Fibroblast of peridontal ligament (primary cell): ENCODE measurements at regions not wholly inside any gene's neighbourhood (a gene's known extent, or its start where the extent isn't known, plus 50 kb on each side); places are given as distances from the start of the nearest gene placed in this dataset.

Experiments
- DNase-seq: peaks from one replicate; pipeline ENCODE4 v3.0.0-alpha.2; 2010; ENCODE audit errors: extremely low read depth

DNA sequence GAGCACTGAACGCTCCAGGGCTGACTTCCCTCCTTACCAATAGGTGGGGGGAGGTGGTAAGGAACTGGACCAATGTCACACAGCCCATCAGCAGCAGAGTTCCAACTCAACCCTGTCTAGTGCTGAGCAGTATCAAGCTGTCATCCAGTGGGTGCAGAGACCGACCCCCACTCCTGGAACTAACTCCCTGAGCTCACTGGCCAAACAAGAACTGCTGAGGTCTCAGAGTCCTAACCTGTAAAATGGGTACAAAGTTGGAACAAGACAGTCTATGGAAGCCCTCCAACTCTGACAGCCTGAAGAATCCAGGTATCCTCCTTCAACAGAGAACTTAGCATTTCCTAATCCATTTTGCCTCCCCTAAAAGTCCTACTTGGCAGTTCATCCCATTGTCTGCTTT is 91.1 kb upstream of the CLMN start:
- DNase-seq, result no peak

DNA sequence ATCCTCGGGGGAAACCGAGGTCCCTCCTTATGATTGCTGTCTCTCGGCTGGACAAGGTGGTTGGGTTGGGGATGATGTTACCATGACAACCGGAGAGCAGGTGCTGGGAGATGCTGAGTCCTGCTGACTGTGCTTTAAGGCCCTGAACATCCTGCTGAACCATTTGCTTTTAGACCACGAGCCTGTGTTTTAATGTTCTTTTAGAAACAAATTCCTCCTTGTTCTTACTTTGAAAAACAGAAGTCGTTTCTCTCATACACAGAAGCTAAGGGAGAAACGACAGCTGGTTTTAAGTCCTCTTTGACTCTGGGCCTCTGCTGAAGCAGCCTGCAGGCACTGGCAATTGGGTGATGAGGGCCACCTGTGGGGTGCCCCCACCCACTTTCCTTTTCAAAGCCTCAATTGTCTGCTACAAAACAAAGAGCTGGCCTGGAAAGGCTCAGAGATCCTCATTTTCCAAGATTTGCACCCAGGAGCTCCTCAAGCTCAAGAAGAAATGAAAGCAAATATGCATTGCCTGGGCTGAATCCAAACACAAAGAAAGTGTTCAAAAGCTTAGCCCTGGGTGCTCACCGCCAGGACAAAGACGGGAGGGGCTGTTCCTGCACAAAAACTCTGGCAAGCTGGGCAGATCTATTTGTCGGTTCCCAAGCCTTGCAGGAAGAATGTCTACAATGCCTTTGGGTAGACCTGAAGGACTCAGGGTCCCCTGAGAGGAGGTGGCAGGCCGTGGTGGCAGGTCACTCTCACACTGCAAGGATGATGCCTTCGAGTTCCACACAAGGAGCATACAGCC is 90.0 kb upstream of the CLMN start:
- DNase-seq, result no peak

DNA sequence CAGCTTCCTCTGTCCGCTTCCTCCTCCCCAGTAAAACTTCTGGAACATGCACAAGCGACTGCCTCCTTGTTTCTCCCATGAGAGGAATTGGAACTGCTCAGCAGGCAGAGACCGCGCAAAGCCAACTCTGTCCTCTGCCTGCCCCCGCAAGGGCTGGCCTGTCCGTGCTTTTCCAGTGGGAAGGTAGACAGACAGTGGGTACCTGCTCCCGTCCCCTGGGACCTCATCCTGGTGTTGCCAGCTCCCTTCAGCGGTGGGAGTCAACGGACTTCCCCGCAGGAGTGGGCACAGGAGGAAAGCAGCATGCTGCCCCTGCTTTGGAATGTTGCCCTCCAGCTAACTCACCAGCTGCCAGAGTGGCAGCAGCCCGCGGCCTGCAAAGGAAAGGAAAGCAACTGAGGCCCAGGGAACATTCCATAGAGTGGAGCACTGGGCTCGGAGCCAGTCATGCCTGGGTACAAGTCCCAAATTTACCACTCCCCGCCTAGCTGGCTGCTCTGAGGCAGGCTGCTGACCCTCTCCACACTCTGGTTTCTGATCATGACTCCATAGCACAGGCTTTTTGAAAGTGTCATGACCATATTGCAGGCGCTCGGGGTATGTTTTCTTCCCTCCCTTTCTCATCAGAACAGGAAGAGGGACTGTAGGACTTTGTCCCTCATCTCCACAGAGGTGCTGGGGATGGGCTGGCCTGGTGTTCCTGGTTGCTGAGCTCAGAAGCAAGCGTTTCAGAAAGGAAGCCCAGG is 89.2 kb upstream of the CLMN start:
- DNase-seq, result no peak

GRCh38 chr14:95407354-95407753 is 87.6 kb upstream of the CLMN start:
- DNase-seq, result no peak

- no peak for DNase-seq
Observed at GRCh38 chr14:95406756-95407277, 87.1 kb upstream of the CLMN start.

- no peak for DNase-seq
Observed at GRCh38 chr14:95404583-95404982, 84.9 kb upstream of the CLMN start.

DNA sequence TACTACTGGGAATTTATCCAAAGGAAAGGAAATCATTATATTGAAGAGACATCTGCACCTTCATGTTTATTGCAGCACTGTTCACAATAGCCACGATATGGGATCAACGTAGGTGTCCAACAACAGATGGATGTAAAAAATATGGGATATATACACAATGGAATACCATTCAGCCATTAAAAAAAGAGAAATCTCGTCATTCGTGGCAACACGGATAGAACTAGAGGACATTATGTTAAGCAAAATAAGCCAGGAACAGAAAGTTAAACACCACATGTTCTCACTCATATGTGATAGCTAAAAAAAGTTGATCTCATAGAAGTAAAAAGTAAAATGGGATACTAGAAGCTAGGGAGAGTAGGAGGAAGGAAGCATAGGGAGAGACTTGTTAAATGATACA is 82.9 kb upstream of the CLMN start:
- DNase-seq, result no peak

- DNase-seq, result no peak
Observed at GRCh38 chr14:95402176-95402575, 82.5 kb upstream of the CLMN start.

GRCh38 chr14:95398630-95399547 is 79.2 kb upstream of the CLMN start:
- no peak for DNase-seq

GRCh38 chr14:95397325-95397724 is 77.6 kb upstream of the CLMN start:
- no peak for DNase-seq

- no peak for DNase-seq
Observed at GRCh38 chr14:95396221-95396620, 76.5 kb upstream of the CLMN start.

DNA sequence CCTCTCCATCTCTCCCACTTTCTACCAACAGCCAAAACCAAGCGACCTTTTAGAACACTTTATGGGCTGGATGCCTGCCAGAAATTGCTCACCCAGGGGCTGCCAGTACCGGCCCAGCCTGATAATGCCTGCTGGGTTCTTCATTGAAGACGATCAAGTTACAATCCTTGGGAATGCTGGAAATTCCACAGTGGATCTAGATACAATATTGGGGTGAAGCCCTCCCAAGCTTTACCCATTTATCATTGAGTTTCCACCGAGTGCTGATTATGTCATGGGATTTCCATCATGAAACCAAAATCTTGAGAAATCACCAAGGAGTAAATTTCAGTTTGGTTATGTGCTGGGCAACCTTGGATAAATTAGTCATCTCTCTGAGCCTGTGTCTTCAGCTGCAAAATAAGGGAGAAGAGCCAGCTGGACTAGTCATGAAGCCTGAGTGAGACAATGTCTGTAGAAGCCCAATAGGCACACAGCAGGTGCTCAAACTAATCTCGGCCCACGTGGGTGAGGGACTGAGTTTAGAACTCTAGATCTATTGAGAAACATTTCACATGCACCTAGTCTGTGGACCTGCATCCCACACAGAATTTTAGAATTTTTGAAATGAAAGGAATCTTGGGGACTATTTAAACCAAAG is 75.5 kb upstream of the CLMN start:
- DNase-seq, result no peak

- no peak for DNase-seq
Observed at GRCh38 chr14:95394297-95395097, 74.8 kb upstream of the CLMN start.

DNA sequence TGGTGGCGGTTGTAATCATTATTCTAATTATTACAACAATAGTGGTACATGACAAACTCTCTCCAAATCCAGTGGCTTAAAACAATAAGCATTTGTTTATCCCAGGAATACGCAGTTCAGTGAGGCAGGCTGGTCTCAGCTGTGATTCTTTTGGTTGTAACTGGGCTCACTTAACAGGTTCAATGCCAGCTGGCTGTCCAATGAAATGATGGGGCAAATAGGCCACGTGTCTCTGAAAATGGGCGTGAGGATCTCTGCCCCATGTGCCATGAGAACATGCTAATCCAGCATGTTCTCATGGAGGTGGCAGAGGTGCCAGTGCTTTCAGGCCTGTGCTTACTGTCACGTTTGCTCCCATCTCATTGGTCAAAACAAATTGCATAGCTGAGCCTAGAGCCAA is 73.1 kb upstream of the CLMN start:
- DNase-seq, result no peak

GRCh38 chr14:95391331-95391730 is 71.6 kb upstream of the CLMN start:
- DNase-seq, result no peak

DNA sequence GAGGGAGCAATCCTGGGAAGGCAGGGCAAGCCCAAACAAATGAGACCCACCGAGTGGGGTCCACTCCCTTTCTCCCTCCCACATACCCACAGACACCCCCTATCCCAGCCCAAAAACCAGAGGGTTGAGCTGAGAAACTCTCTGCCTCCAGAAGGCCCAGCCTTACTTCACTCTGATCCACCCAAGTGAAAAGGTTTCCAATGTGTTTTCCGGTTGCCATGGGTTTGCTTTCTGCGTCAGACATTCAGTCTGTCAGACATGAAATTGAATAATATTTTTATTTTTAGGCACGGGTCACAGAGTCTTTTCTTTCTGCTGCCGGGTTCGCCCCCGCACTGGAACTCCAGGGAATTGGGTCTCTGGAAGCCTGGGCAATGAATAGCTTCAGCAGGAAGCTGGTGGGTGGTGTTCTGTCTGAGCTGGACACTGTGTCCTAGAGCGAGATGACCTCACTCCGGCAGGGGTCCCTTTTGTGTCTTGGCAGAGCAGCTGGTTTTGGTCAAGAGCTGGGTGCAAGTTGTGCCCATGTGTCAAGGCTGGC is 69.8 kb upstream of the CLMN start:
- peak; percentile 45 for DNase-seq

DNA sequence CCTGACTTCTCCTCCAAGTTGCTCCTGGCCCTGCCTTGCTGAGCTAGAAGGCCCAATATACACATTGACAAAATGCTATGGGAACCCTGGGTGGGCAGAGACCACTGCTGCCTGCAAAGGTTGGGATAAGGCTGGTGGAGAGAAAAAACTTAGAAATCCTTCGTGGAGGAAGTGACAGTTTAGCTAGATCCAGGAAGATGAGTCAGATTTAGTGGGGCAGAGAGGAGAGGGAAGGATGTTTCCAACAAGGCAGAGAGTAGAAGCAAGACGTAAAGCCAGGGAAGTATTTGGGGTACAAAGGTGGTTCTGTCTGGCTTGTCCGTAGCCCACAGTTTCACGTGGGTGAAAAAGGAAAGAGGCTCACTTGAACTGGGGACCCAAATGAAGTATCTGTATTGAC is 69.0 kb upstream of the CLMN start:
- DNase-seq, result no peak

DNA sequence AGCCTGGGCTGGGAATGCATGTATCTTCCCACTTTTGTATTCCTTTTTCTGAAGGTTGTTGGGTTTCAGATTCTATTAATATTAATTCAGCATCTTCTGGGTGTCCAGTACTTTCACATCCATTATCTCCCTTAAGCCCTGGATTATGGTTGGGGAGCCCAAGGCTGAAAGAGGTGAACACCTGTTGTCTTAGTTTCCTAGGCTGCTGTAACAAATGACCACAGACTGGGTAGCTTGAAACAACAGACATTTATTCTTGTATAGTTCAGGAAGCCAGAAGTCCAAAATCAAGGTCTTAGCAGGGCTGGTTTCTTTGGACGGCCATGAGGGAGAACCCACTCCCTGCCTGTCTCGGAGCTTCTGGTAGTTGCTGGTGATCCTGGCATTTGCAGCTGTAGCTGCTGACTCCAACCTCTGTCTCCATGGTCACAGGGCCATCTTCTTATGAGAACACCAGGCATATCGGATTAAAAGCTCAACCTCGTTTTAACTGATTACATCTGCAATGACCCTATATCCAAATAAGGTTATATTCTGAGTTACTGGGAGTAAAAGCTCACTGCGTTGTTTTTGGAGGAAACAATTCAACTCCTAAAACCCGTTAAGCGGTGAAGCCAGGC is 68.2 kb upstream of the CLMN start:
- no peak for DNase-seq

- DNase-seq, result no peak
Observed at GRCh38 chr14:95386536-95387095, 66.9 kb upstream of the CLMN start.

DNA sequence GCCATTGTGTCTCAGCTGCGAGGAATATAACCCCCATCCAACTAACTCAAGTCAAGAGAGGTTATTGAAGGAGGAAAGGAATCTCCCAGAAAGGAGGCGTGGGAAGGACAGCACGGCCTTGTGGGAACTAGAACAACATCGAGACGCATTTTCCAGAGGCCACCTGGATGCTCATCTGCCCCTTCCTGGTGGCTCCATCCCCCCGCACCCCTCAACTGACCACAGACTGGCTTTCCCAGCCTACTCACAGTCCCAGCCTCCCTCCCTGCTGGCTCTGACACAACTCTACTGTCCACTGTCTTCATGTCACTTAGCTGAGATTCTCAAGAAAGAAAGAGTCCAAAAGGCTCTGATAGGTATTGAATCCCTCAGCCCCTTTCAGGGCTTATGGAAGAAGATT is 66.0 kb upstream of the CLMN start:
- no peak for DNase-seq
